ENCODE measurements at regions not wholly inside any gene's neighbourhood (a gene's known extent, or its start where the extent isn't known, plus 50 kb on each side); places are given as distances from the start of the nearest gene placed in this dataset.

DNA sequence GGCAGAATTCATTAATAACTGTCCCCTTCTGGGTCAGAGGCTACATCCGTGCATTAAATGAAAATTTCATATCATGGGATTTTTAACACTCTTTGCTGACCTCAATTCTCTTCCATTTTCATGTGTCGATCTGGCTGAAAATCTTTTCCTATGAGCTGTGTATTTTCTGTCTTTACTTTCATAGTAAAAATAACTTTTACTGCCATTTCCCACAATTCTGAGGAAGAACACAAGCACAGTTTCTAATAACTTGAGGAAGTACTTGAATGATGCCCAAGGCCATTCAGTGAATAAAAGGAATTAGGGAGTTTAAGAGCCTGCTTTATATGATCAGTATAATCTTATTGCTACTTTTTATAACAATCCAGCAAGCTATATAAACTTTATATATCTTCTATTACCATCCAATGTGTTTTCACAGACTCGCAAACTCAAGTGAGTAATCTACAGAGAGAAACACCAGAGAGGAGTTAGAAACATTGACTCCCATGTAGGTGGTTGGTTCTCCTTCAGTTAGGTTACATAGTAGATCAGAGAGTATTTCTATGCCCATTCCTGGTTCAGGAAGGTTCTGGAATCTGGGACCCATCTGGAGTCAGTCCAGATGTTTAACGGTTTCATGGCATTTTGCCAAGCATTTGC lies 340.0 kb downstream of the FBXO15 start:
- no peak overlapping the region for H3K27ac ChIP-seq (replicated peaks)
- no peaks in the 10 kb centered on the region for H3K4me1 ChIP-seq
- H3K36me3 ChIP-seq: no peaks in the 10 kb centered on the region
- no peak overlapping the region for H3K4me3 ChIP-seq
- TF ChIP-seq, protein P1, sequence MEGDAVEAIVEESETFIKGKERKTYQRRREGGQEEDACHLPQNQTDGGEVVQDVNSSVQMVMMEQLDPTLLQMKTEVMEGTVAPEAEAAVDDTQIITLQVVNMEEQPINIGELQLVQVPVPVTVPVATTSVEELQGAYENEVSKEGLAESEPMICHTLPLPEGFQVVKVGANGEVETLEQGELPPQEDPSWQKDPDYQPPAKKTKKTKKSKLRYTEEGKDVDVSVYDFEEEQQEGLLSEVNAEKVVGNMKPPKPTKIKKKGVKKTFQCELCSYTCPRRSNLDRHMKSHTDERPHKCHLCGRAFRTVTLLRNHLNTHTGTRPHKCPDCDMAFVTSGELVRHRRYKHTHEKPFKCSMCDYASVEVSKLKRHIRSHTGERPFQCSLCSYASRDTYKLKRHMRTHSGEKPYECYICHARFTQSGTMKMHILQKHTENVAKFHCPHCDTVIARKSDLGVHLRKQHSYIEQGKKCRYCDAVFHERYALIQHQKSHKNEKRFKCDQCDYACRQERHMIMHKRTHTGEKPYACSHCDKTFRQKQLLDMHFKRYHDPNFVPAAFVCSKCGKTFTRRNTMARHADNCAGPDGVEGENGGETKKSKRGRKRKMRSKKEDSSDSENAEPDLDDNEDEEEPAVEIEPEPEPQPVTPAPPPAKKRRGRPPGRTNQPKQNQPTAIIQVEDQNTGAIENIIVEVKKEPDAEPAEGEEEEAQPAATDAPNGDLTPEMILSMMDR (IDR thresholded peaks at IDR 0.05; ENCODE audit: borderline replicate concordance): no peak
- H3K27me3 ChIP-seq (ENCODE audit: low read depth): no peaks in the 10 kb centered on the region
- no peak for DNase-seq
- intact Hi-C loops (cut with micrococcal nuclease): no loop called here
- H3K9me3 ChIP-seq (replicated peaks): no peaks in the 10 kb centered on the region

DNA sequence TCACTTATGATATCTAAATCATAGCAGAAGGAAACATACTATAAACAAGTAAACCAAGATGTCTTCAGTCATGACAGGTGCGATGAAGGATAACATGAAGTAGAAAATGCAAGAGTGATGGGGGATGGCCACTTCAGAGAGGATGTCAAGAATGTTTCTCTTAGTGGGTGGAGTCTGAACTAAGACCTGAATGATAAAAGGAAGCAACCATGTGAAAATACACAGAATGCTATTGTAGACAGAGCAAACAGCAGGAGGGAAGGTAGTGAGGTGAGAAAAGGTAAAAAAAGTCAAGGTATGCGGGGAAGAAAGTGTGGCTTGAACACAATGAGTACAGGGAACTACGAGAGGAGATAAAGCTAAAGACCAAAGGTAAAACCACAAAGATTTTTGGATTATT lies 341.6 kb downstream of the FBXO15 start:
- no peak overlapping the region for H3K27ac ChIP-seq (replicated peaks)
- no peak for DNase-seq
- no peaks in the 10 kb centered on the region for H3K9me3 ChIP-seq (replicated peaks)
- intact Hi-C loops (cut with micrococcal nuclease): no loop called here
- H3K36me3 ChIP-seq: no peaks in the 10 kb centered on the region
- H3K4me3 ChIP-seq: no peak overlapping the region
- no peaks in the 10 kb centered on the region for H3K4me1 ChIP-seq
- H3K27me3 ChIP-seq (ENCODE audit: low read depth): no peaks in the 10 kb centered on the region
- TF ChIP-seq, protein P1 (IDR thresholded peaks at IDR 0.05; ENCODE audit: borderline replicate concordance): no peak

DNA sequence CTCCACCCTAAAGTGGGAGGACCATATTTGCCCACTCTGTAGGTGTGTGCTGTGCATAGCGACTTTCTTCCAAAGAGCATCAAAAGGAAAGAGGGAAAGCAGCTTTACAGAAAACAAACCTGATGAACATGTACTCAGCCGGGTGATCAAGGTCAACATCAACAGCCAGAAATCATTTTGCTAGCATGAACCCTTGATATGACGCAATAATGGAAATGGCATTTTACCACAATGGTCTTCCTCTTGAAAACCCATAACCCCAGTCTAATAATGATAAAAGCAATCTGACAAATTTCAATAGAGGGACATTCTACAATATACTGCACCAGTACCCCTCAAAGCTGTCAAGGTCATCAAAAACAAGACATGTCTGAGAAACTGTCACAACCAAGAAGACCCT lies 350.2 kb downstream of the FBXO15 start:
- intact Hi-C loops (cut with micrococcal nuclease): no loop called here
- Histone ChIP-seq H3K36me3 (no peaks in the 10 kb centered on the region), H3K9me3 (replicated peaks) (peaks cover 4% of the 10 kb centered on the region), H3K4me1 (no peaks in the 10 kb centered on the region), H3K27me3 (ENCODE audit: low read depth) (peaks cover 5% of the 10 kb centered on the region), H3K27ac (replicated peaks) (no peak overlapping the region), H3K4me3 (no peak overlapping the region)
- TF ChIP-seq, protein P1 (IDR thresholded peaks at IDR 0.05; ENCODE audit: borderline replicate concordance): no peak
- DNase-seq: no peak

DNA sequence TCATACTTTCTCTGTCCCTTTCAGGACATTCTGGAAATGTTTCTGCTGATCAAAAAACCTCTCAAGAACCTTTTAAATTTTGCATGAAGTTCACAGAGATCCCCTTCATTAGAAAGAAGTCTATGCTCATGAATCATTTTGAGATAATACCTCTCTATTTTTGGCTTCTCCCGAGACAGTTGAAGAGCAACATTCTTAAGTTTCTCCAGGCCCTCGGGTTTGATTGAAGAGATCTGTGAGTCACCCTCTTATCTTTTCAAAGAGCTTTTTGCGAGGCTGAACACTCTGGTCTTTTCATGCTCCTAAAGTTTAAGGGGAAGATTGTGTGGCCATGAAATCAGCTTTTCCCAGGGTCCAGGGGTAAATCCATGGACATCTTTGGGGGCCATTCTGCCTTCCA lies 354.2 kb downstream of the FBXO15 start:
- no peaks in the 10 kb centered on the region for H3K27me3 ChIP-seq (ENCODE audit: low read depth)
- TF ChIP-seq, protein P1 (IDR thresholded peaks at IDR 0.05; ENCODE audit: borderline replicate concordance): no peak
- H3K4me3 ChIP-seq: no peak overlapping the region
- H3K27ac ChIP-seq (replicated peaks): no peak overlapping the region
- H3K36me3 ChIP-seq: no peaks in the 10 kb centered on the region
- no peaks in the 10 kb centered on the region for H3K4me1 ChIP-seq
- peaks cover 3% of the 10 kb centered on the region for H3K9me3 ChIP-seq (replicated peaks)
- intact Hi-C loops (cut with micrococcal nuclease): no loop called here
- DNase-seq: no peak

DNA sequence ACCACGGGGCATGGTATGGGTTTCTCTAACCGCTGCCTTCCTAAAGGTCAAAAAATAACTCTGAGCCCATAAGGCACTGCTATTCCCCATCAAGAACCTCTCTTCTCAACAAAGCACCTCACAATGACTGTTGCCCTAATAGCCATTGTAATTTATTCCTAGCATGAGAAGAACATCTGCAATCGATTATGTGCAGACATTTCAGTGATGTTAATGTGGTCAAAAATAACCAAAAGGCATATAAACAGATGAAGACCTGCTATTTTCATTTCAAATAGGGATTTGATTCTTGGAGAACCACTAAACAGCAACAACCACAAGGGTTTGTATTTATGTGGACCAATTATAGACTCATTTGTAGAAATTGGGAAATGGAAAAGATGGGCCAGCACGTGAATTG lies 356.6 kb downstream of the FBXO15 start:
- Histone ChIP-seq H3K36me3 (no peaks in the 10 kb centered on the region), H3K4me1 (no peaks in the 10 kb centered on the region), H3K9me3 (replicated peaks) (no peaks in the 10 kb centered on the region), H3K4me3 (no peak overlapping the region), H3K27ac (replicated peaks) (no peak overlapping the region), H3K27me3 (ENCODE audit: low read depth) (no peaks in the 10 kb centered on the region)
- TF ChIP-seq, protein P1 (IDR thresholded peaks at IDR 0.05; ENCODE audit: borderline replicate concordance): no peak
- intact Hi-C loops (cut with micrococcal nuclease): no loop called here
- DNase-seq: no peak

Measured in left ventricle myocardium inferior (tissue), 1 donor.